BJ (cell line): ENCODE measurements at regions not wholly inside any gene's neighbourhood (a gene's known extent, or its start where the extent isn't known, plus 50 kb on each side); places are given as distances from the start of the nearest gene placed in this dataset.

Source experiments
- CTCF ChIA-PET: fragments of 350-600 bp; formaldehyde crosslinking; extraction: SDS; loops from one replicate; lab custom pipeline; 2021; ENCODE audit warnings: antibody characterized with exemption, inconsistent platforms; lab: Yijun Ruan, JAX
- POLR2A ChIA-PET: fragments of 300-600 bp; sonication (Branson Sonifier 250); formaldehyde crosslinking; extraction: SDS; loops from one replicate; lab custom pipeline; 2021; ENCODE audit warnings: antibody characterized with exemption; lab: Charles Lee
- DNase-seq: peaks from one replicate; pipeline ENCODE4 v3.0.0-alpha.2; 2011; ENCODE audit warnings: low read depth
- H3K27me3 ChIP-seq: 2 replicates; pipeline ENCODE4 v1.6.0; 2011; ENCODE audit warnings: low read length; ENCODE audit not compliant: control insufficient read depth, insufficient read depth
- H3K36me3 ChIP-seq: 2 replicates; pipeline ENCODE4 v1.5.1; 2011; ENCODE audit warnings: low read length; ENCODE audit not compliant: control insufficient read depth, insufficient read depth
- H3K4me3 ChIP-seq: 2 replicates; pipeline ENCODE4 v1.5.1; 2011; ENCODE audit warnings: low read depth, mild to moderate bottlenecking, control low read depth, low read length
- CTCF ChIP-seq: IDR thresholded peaks from 2 replicates; pipeline ENCODE4 v1.5.1; 2011; ENCODE audit warnings: low read depth, mild to moderate bottlenecking, control low read depth, inconsistent platforms, low read length, moderate library complexity; ENCODE audit not compliant: insufficient read depth

GRCh38 chr6:102798636-102799035, 1405.1 kb downstream of the GRIK2 start:
- ChIA-PET CTCF (no interaction called here), POLR2A (no interaction called here)
- Histone ChIP-seq H3K36me3 (no peaks in the 10 kb centered on the region), H3K27me3 (no peaks in the 10 kb centered on the region), H3K4me3 (no peak overlapping the region)
- no peak for DNase-seq
- TF ChIP-seq CTCF: no peak

GRCh38 chr6:102793752-102794151, 1400.2 kb downstream of the GRIK2 start:
- TF ChIP-seq CTCF: no peak
- no peaks in the 10 kb centered on the region for H3K36me3 ChIP-seq
- no peak overlapping the region for H3K4me3 ChIP-seq
- no peaks in the 10 kb centered on the region for H3K27me3 ChIP-seq
- ChIA-PET POLR2A (no interaction called here), CTCF (no interaction called here)
- DNase-seq: no peak

- TF ChIP-seq CTCF: no peak
- Histone ChIP-seq H3K36me3 (no peaks in the 10 kb centered on the region), H3K4me3 (no peak overlapping the region), H3K27me3 (no peaks in the 10 kb centered on the region)
- POLR2A ChIA-PET: no interaction called here
- CTCF ChIA-PET: no interaction called here
- no peak for DNase-seq
These were observed 1380.8 kb downstream of the GRIK2 start for GRCh38 chr6:102774326-102774725.

- no peak for TF ChIP-seq CTCF
- Histone ChIP-seq H3K36me3 (no peaks in the 10 kb centered on the region), H3K27me3 (no peaks in the 10 kb centered on the region), H3K4me3 (no peak overlapping the region)
- ChIA-PET CTCF (no interaction called here), POLR2A (no interaction called here)
- DNase-seq: no peak
These were observed 1380.1 kb downstream of the GRIK2 start for GRCh38 chr6:102773636-102774035.

GRCh38 chr6:102766963-102767362, 1373.5 kb downstream of the GRIK2 start:
- no peak overlapping the region for H3K4me3 ChIP-seq
- CTCF ChIA-PET: no interaction called here
- DNase-seq: no peak

More at GRCh38 chr6:102766963-102767362, 1373.5 kb downstream of the GRIK2 start:
- H3K27me3 ChIP-seq: no peaks in the 10 kb centered on the region
- no peaks in the 10 kb centered on the region for H3K36me3 ChIP-seq
- POLR2A ChIA-PET: no interaction called here
- TF ChIP-seq CTCF: no peak
